OCI-LY1 (cell line): ENCODE measurements at regions not wholly inside any gene's neighbourhood (a gene's known extent, or its start where the extent isn't known, plus 50 kb on each side); places are given as distances from the start of the nearest gene placed in this dataset.

Source experiments
- H2AFZ ChIP-seq: fragments of 200-600 bp; sonication (generic), shearing (Covaris generic); 2 replicates; pipeline ENCODE4 v1.6.0; 2014; ENCODE audit warnings: antibody characterized with exemption, mild to moderate bottlenecking, low read length
- H3F3A ChIP-seq: fragments of 200-600 bp; sonication (generic), shearing (Covaris generic); 2 replicates; pipeline ENCODE4 v1.6.0; 2014; ENCODE audit warnings: mild to moderate bottlenecking, antibody characterized with exemption, low read length, moderate library complexity; ENCODE audit not compliant: insufficient read depth
- H3K27ac ChIP-seq: fragments of 200-600 bp; sonication (generic); 2 replicates; pipeline ENCODE4 v1.5.1; 2014; ENCODE audit warnings: low read length, mixed run types, mild to moderate bottlenecking, low read depth; ENCODE audit not compliant: poor library complexity, severe bottlenecking
- H3K27me3 ChIP-seq: fragments of 200-600 bp; sonication (generic); 2 replicates; pipeline ENCODE4 v1.6.0; 2014; ENCODE audit warnings: antibody characterized with exemption, mild to moderate bottlenecking, low read length, moderate library complexity; ENCODE audit not compliant: insufficient read depth
- H3K36me3 ChIP-seq: fragments of 200-600 bp; sonication (generic); 2 replicates; pipeline ENCODE4 v1.6.1; 2014; ENCODE audit warnings: mild to moderate bottlenecking, antibody characterized with exemption, low read length, moderate library complexity, mixed read lengths; ENCODE audit not compliant: insufficient read depth
- H3K4me1 ChIP-seq: fragments of 200-600 bp; sonication (generic); 2 replicates; pipeline ENCODE4 v1.5.1; 2014; ENCODE audit warnings: mild to moderate bottlenecking, low read length, moderate library complexity; ENCODE audit not compliant: insufficient read depth, severe bottlenecking
- H3K4me2 ChIP-seq: fragments of 200-600 bp; sonication (generic), shearing (Covaris generic); 2 replicates; pipeline ENCODE4 v1.6.1; 2014; ENCODE audit warnings: low read length
- H3K4me3 ChIP-seq: fragments of 200-600 bp; sonication (generic); 2 replicates; pipeline ENCODE4 v1.5.1; 2014; ENCODE audit warnings: low read length, low read depth, mild to moderate bottlenecking, mixed read lengths; ENCODE audit not compliant: poor library complexity, severe bottlenecking
- H3K79me2 ChIP-seq: fragments of 200-600 bp; shearing (Covaris generic); 2 replicates; pipeline ENCODE4 v1.6.1; 2016; ENCODE audit warnings: mixed run types, low read length, mixed read lengths; ENCODE audit not compliant: insufficient read depth
- H3K9ac ChIP-seq: fragments of 200-600 bp; sonication (generic), shearing (Covaris generic); 2 replicates; pipeline ENCODE4 v1.6.1; 2014; ENCODE audit warnings: mild to moderate bottlenecking, low read length, mixed read lengths
- H3K9me2 ChIP-seq: fragments of 200-600 bp; sonication (generic), shearing (Covaris generic); 2 replicates; pipeline ENCODE4 v1.6.1; 2014; ENCODE audit warnings: low read depth, mild to moderate bottlenecking, low read length, mixed read lengths
- H3K9me3 ChIP-seq: fragments of 200-600 bp; shearing (Covaris generic); 2 replicates; pipeline ENCODE4 v1.6.1; 2014; ENCODE audit warnings: low read length, mixed read lengths
- H4K20me1 ChIP-seq: fragments of 200-600 bp; sonication (generic), shearing (Covaris generic); 2 replicates; pipeline ENCODE4 v1.6.0; 2016; ENCODE audit warnings: mild to moderate bottlenecking, low read length; ENCODE audit not compliant: insufficient read depth
- CTCF ChIP-seq: fragments of 200-600 bp; sonication (generic), shearing (Covaris generic); IDR thresholded peaks from 2 replicates; pipeline ENCODE4 v1.5.1; 2017; ENCODE audit warnings: mild to moderate bottlenecking, antibody characterized with exemption, low read length, moderate library complexity, mixed read lengths
- EZH2 ChIP-seq: fragments of 200-600 bp; sonication (generic), shearing (Covaris generic); IDR thresholded peaks from 2 replicates; pipeline ENCODE4 v1.8.0; 2017; ENCODE audit warnings: borderline replicate concordance, mixed run types, mild to moderate bottlenecking, antibody characterized with exemption, low read length, moderate library complexity, mixed read lengths

- TF ChIP-seq EZH2 (no peak), CTCF (no peak)
- Histone ChIP-seq H3F3A (no peaks in the 10 kb centered on the region), H3K27me3 (no peaks in the 10 kb centered on the region), H3K9me3 (no peaks in the 10 kb centered on the region), H3K4me1 (no peaks in the 10 kb centered on the region), H3K9me2 (no peaks in the 10 kb centered on the region), H3K4me2 (no peak overlapping the region), H3K36me3 (no peaks in the 10 kb centered on the region), H3K27ac (no peak overlapping the region), H4K20me1 (no peaks in the 10 kb centered on the region), H2AFZ (no peak overlapping the region), H3K79me2 (no peaks in the 10 kb centered on the region), H3K4me3 (no peak overlapping the region), H3K9ac (no peak overlapping the region)
Observed at GRCh38 chr2:146271131-146271831, 1573.5 kb upstream of the ACVR2A start.

DNA sequence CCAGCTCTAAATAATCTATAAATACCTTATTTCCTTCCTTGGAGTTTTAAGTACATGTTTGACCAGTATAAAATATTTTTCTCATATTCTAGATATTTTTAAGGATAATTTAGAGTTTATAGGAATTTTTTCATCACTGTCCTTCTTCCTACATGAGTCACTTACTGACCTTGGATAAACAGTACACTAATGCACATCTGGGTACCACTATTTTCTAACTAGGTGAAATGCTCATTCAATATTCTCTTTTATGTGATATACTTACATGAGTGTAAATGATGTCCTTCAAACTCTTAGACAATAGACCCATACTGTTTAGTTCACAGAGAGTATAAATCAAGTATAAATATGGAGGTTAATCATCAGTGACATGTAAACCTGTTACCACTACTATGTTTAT, 1574.2 kb upstream of the ACVR2A start:
- TF ChIP-seq EZH2 (no peak), CTCF (no peak)
- H3K79me2 ChIP-seq, result no peaks in the 10 kb centered on the region
- no peaks in the 10 kb centered on the region for H3K9me3 ChIP-seq
- no peak overlapping the region for H3K27ac ChIP-seq
- H3K4me1 ChIP-seq, result no peaks in the 10 kb centered on the region
- H4K20me1 ChIP-seq, result no peaks in the 10 kb centered on the region
- H2AFZ ChIP-seq, result no peak overlapping the region
- no peak overlapping the region for H3K4me3 ChIP-seq
- no peaks in the 10 kb centered on the region for H3K27me3 ChIP-seq
- H3K9ac ChIP-seq, result no peak overlapping the region
- H3F3A ChIP-seq, result no peaks in the 10 kb centered on the region
- no peaks in the 10 kb centered on the region for H3K36me3 ChIP-seq
- H3K9me2 ChIP-seq, result no peaks in the 10 kb centered on the region
- no peak overlapping the region for H3K4me2 ChIP-seq

DNA sequence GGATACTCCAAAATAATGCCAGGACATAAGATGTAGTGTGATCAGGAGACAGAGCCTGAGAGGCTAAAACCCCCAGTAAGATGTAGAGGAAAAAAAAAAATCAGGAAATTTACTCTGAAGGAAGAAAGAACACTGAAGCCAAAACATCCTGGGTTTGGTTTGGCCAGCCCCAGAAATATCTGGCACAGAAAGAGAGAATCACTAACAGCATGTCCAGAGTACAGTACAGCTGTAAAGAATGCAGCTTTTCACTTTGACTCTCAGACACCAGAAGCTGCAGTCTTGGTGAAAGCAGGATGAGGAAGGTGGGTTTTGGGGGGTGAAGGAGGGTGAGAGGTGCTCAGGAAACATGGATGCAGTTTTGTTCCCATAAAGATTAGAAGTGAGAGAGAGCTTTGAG, 1577.7 kb upstream of the ACVR2A start:
- H3K36me3 ChIP-seq, result no peaks in the 10 kb centered on the region
- H4K20me1 ChIP-seq, result no peaks in the 10 kb centered on the region
- no peaks in the 10 kb centered on the region for H3F3A ChIP-seq
- no peaks in the 10 kb centered on the region for H3K27me3 ChIP-seq
- no peak overlapping the region for H3K27ac ChIP-seq
- TF ChIP-seq CTCF, result no peak
- no peak for TF ChIP-seq EZH2
- no peak overlapping the region for H2AFZ ChIP-seq
- no peaks in the 10 kb centered on the region for H3K9me2 ChIP-seq
- H3K4me3 ChIP-seq, result no peak overlapping the region
- H3K9ac ChIP-seq, result no peak overlapping the region
- H3K79me2 ChIP-seq, result no peaks in the 10 kb centered on the region
- H3K9me3 ChIP-seq, result no peaks in the 10 kb centered on the region
- H3K4me1 ChIP-seq, result no peaks in the 10 kb centered on the region
- H3K4me2 ChIP-seq, result no peak overlapping the region
